Activated naive CD8-positive, alpha-beta T cell (primary cell): ENCODE measurements at regions not wholly inside any gene's neighbourhood (a gene's known extent, or its start where the extent isn't known, plus 50 kb on each side); places are given as distances from the start of the nearest gene placed in this dataset.

Experiments used
- H3K27ac Mint-ChIP-seq: one replicate; pipeline ENCODE4 v1.8.0; 2021; ENCODE audit warnings: mixed read lengths
- H3K27me3 Mint-ChIP-seq: one replicate; pipeline ENCODE4 v1.8.0; 2021; ENCODE audit warnings: mixed read lengths
- H3K36me3 Mint-ChIP-seq: one replicate; pipeline ENCODE4 v1.8.0; 2021; ENCODE audit warnings: mixed read lengths
- H3K4me1 Mint-ChIP-seq: one replicate; pipeline ENCODE4 v1.8.0; 2021; ENCODE audit warnings: low read depth, mixed read lengths
- H3K4me3 Mint-ChIP-seq: one replicate; pipeline ENCODE4 v1.8.0; 2021; ENCODE audit warnings: mild to moderate bottlenecking, mixed read lengths
- H3K9me3 Mint-ChIP-seq: one replicate; pipeline ENCODE4 v1.8.0; 2021; ENCODE audit warnings: low read depth, mixed read lengths

DNA sequence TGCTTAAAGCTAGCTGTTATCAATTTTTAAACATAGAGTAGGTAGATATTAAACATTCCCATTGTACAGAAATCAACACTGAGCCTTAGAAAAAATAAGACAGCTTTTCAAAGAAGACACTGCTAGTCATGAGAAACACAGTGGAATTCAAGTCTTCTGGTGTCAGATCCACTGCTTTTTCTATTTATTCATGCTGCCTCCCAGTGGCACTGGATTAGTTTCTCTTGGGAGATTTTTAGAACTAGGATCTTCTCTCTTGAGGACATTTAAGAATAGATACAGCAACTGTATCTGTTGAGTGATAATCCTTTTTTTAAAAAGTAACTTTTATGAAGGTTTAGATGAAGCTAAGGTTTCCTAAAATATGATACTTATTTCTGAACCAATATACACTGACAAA is 1635.4 kb upstream of the C9orf72 start:
- no peak overlapping the region for H3K4me3 Mint-ChIP-seq

DNA sequence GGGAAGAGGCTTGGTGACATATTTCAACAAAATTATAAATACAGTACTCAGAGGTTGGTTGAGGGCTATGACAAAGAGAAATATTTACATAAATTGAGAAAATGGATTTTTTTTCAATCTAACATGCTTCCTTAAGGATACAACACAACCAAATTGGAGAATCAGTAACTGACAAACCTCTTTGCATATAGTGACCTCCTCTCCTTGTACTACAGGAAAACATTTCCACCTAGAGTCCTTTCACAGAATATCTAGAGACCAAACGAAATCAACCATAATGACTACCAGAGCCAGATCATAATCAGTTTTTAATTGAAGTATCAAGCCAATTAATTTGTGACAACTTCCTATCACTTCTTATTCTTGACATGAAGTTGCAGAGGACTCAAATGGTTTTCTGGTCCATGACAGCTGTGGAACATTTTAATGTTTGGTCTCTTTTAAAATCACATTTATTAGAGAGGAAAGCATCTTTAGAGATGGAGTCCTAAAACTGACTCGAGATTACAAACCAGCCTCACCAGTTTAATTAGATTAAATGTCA is 1636.5 kb upstream of the C9orf72 start:
- Mint-ChIP-seq H3K9me3 (no peaks in the 10 kb centered on the region), H3K27ac (no peak overlapping the region), H3K36me3 (no peaks in the 10 kb centered on the region), H3K4me1 (peaks cover 22% of the 10 kb centered on the region), H3K27me3 (peaks cover 33% of the 10 kb centered on the region), H3K4me3 (no peak overlapping the region)

More for the DNA sequence above, 1635.4 kb upstream of the C9orf72 start:
- peaks cover 17% of the 10 kb centered on the region for H3K4me1 Mint-ChIP-seq
- H3K36me3 Mint-ChIP-seq: no peaks in the 10 kb centered on the region
- H3K27ac Mint-ChIP-seq: no peak overlapping the region
- no peaks in the 10 kb centered on the region for H3K9me3 Mint-ChIP-seq
- H3K27me3 Mint-ChIP-seq: peaks cover 24% of the 10 kb centered on the region

DNA sequence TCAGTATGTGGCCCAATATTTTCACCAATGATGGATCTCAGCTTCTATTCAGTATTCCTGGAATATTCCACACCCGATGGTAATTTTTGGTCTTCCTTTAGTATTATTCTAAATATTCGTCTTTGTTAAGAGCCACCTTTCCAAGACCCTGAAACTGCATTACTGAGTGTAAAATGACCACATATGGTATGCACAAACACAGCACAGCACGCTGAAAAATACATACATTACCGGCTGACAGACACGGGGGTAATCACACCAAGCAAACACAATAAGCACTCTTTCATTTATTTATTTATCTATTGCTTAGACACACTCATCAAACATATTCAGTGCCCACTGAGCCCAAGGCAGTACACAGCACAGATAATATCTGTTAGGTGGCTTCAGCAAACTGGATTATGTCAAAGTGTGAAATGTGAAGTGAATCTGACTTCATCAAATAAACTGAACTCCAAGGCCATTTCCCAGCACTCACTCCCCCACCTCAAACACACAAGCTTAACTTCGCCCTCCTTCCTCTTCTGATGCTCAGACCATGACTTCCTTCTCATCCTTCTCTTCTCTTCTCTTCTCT is 1637.8 kb upstream of the C9orf72 start:
- peaks cover 22% of the 10 kb centered on the region for H3K4me1 Mint-ChIP-seq
- H3K4me3 Mint-ChIP-seq: peak overlapping the region; percentile 47
- no peaks in the 10 kb centered on the region for H3K36me3 Mint-ChIP-seq
- H3K9me3 Mint-ChIP-seq: no peaks in the 10 kb centered on the region
- H3K27me3 Mint-ChIP-seq: peaks cover 38% of the 10 kb centered on the region
- H3K27ac Mint-ChIP-seq: no peak overlapping the region

DNA sequence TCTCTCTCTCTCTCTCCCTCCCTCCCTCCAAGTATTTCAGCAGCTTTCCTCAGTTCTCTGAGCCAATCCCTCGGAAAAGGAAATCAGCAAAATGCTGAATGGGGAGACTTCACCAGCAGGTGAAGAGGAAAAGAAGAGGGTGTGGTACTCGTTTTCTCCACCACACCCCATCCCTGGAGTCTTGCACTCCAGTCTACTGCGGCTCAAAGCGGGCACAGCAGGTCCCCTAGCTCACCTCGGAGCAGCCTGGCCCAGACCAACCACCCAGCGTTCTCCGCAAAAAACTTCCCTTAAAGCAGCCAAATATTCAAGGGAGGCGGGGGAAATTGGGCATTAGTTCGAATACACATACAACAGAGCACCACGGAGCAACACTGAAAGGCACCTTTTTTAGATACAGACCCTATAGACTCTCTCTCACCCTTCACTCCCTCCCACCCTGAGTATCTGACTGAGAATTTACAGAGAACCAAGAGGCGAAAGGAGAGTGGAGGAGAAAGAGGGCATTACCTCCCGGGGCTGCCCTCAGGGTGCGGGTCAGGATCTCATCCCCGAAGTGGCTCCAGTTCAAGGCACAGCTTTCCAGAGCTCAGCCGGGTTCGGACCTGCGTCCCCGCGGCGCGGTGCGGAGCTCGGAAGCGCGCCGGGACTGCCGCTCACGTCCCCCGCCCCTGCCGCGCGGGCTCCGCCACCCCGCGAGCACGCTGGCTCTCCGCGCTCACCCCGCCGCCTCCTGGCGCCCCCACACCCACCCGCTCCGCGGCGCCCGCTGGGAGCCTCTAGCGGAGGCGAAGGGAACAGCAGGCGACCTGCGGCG is 1638.5 kb upstream of the C9orf72 start:
- Mint-ChIP-seq H3K36me3 (no peaks in the 10 kb centered on the region), H3K4me1 (peaks cover 22% of the 10 kb centered on the region), H3K27ac (no peak overlapping the region), H3K9me3 (no peaks in the 10 kb centered on the region), H3K4me3 (peak overlapping the region; percentile 47), H3K27me3 (peaks cover 41% of the 10 kb centered on the region)

DNA sequence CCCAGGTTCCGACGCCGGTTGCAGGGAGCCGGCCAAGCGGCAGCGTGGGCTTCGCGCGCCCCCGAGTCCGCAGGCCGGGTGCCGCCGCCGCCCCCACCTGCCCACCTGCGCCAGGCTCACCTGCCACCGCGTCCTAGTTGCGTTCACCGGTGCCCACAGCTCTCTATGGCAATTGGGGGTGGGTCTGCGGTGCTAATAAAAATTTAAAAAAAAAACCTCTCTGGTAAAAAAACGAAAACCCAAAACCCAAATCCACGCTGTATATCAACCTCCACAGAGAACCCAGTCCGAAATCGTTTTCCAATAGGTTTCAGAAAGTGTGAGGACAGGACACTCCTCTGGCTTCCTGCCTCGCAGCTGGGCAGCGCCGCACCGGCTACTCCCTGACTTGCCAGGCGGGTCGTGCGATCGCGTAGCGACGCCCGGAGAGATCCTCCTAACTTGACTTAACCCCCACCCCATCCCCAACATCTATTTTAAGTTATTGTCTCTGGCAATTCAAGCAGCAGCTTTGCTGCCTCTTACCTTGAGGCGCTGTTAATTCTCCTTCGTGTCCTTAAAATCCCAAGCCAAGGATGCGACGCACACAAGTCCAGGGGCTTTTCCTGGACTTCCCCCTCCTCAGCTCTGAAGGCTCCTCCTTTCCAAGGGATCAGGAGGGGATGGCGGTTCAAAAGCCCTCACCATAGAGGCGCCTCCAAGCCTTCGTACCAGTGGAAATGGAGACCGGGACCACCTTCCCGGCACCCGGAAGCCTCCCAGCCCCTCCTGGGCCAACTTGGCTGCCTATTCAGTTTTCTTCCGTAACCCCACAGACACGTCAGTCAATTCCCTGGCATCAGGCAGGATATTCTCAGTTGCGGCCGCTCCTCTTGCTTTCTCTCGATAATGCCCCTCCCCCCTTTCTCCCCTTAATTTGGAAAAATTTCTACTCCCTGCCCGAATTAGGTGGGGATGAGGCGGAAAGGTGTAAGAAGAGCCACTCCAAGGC is 1639.4 kb upstream of the C9orf72 start:
- peaks cover 45% of the 10 kb centered on the region for H3K27me3 Mint-ChIP-seq
- peak overlapping the region; percentile 67 for H3K4me3 Mint-ChIP-seq
- H3K9me3 Mint-ChIP-seq: no peaks in the 10 kb centered on the region
- H3K27ac Mint-ChIP-seq: no peak overlapping the region
- peaks cover 22% of the 10 kb centered on the region for H3K4me1 Mint-ChIP-seq
- H3K36me3 Mint-ChIP-seq: no peaks in the 10 kb centered on the region

DNA sequence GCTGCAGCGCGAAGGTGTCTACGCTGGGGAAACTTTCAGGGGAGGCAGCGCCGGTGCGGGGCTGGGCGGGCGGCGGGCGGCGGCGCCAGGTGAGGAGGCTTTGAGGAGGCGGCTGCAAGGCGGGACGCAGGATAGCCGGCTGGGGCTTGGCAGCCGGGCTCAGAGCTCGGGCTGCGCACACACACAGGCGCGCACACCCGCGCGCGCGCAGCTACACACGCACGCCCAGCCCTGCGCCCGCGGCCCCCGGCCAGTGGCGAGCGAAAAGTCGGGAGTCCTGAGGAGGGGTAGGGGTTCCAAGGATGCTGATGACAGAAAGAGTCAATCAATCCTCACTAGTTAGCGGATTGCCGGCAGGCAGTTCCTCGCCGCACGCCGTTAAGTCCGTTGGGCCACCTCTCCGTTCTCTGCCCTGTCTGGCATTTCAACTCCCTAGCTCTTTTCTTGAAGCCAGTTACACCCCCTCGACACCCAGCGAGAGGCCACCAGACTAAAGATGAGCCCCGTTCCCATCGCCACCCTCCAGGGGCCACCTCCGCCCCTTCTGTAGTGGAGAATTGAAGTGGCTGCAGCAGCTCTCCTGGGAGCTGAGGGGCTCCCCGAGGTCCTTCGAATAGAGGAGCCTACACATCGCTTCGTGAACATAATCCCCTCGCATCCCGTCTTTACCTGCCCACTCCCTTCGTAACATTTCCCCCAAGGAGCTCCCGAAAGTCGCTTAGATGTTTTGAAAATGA is 1640.3 kb upstream of the C9orf72 start, which contains the start of gene LINGO2:
LINGO2 (minus strand) TSS at position 185 of the 737 bp plus-strand sequence.
- H3K4me3 Mint-ChIP-seq: peak within 1 kb of the TSS; percentile 67
- H3K27ac Mint-ChIP-seq: no peak within 1 kb of the TSS
- H3K36me3 Mint-ChIP-seq: no peaks in the 10 kb centered on the region
- H3K27me3 Mint-ChIP-seq: peaks cover 47% of the 10 kb centered on the region
- no peaks in the 10 kb centered on the region for H3K9me3 Mint-ChIP-seq
- peaks cover 22% of the 10 kb centered on the region for H3K4me1 Mint-ChIP-seq

DNA sequence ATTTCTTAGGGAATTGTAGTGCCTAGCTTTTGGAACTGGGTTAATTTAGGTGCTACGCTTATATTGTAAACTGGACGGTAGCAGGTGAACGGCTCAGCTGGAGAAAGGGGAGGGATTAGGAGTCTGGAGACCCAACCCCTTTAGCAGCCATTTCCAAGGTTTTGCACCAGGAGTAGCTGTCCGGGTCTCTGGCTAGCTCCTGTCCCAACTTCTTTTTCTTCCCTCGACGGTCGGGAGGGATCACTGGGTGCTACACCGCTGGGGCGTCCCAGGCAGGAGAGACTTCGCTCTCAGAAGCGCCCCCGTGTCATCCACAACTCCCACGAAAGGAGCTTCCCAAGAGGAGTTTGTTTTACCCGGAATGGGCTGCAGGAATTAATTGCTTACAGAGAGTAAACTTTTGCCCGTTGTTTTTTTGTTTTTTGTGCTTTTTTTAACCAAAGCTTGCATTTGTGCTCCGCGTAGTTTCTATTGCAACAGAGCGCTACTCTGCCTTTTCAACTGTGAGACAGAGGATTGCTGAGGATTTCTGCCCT is 1640.9 kb upstream of the C9orf72 start:
- Mint-ChIP-seq H3K4me3 (peak overlapping the region; percentile 57), H3K4me1 (peaks cover 22% of the 10 kb centered on the region), H3K9me3 (no peaks in the 10 kb centered on the region), H3K36me3 (no peaks in the 10 kb centered on the region), H3K27me3 (peaks cover 44% of the 10 kb centered on the region), H3K27ac (no peak overlapping the region)

DNA sequence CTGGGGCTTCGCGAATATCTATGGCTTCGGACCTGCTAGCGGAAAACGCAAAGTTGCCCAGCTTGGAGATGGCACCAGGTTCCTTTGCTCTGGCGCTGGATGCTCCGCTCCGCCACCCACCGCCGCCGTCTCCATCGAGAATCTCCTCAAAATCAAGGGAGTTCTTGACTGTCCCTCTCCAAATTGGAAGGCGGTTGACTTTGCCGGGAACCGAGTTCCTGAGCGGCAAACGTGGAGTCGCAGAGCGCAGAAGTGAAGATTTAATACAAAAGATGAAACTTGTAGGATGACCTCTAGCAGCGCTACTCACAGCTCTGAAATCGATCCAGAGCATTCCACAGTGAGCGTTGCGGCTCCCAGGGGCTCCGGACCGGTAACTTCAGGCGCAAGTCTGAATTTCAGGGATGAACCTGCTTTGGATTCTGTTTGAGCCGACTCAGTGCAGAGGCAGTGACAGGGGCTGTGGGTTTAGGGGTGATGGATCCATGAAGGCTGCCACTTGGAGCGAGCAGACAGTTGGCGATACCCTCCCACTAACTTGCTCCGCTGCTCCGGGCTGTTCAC is 1641.5 kb upstream of the C9orf72 start:
- H3K4me1 Mint-ChIP-seq: peaks cover 22% of the 10 kb centered on the region
- no peaks in the 10 kb centered on the region for H3K9me3 Mint-ChIP-seq
- H3K36me3 Mint-ChIP-seq: no peaks in the 10 kb centered on the region
- peaks cover 43% of the 10 kb centered on the region for H3K27me3 Mint-ChIP-seq
- no peak overlapping the region for H3K4me3 Mint-ChIP-seq
- H3K27ac Mint-ChIP-seq: no peak overlapping the region

DNA sequence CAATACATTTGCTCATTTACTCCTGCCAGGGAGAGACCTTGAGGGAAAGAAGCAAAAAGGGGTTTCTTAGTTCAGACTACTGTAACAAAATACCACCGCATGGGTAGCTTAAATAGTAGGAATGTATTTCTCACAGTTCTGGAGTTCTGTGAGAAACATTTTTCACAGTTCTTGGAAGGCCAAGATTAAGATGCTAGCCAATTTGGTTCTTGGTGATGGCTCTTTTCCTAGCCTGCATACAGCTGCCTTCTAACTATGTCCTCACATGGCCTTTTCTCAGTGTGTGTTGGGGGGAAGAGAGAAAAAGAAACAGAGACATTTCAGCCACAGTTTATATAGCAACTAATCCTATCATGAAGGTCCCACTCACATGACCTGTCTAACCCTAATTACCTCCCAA is 1644.7 kb upstream of the C9orf72 start:
- no peak overlapping the region for H3K27ac Mint-ChIP-seq
- H3K4me3 Mint-ChIP-seq: no peak overlapping the region
- no peaks in the 10 kb centered on the region for H3K9me3 Mint-ChIP-seq
- H3K27me3 Mint-ChIP-seq: peaks cover 26% of the 10 kb centered on the region
- H3K4me1 Mint-ChIP-seq: peaks cover 8% of the 10 kb centered on the region
- H3K36me3 Mint-ChIP-seq: no peaks in the 10 kb centered on the region

DNA sequence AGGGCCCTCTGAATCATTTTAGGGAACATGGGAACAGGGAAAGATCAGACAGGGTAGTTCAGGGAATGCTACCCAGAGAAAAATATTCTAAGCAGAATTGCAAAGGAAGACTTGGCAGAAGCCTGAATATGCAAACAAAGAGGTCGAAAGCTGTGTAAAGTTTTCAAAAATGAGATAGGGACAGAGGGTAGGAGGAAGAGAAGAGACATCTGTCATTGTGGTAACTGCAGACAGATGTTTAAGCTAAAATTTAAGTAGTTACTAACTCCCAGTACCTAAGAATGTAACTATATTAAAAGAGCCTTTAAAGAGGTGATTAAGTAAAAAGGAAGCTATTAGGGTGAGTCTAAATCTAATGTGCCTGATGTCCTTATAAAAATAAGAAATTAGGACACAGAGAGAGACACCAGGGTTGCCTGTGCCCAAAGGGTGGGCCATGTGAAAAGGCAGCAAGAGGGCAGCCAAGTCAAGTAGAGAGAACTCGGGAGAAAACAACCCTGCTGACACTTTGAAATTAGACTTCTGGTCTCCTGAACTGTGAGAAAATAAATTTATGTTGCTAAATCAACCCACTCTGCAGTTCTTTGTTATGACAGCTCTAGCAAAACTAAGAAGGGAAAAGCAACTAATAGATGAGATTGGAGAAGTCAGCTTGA is 1647.4 kb upstream of the C9orf72 start:
- Mint-ChIP-seq H3K27me3 (peaks cover 12% of the 10 kb centered on the region), H3K36me3 (no peaks in the 10 kb centered on the region)

DNA sequence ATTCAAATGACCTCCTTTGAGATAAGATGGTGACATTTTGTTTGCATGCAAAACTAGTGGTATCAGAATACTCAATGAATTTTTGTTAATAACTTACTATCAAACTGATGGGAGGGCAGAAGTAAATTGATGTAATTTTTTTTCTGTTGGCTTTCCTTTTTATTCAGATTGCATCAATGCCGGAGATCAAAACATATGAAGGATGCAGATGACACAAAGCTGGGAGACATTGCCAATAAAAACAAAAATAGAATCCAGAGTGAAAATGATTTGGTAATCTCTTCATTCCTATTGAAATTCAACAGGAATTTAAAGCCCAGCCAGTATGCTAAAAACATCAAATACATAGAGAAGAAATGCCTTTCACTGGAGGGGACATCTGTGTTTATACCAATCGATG is 1655.3 kb upstream of the C9orf72 start:
- no peaks in the 10 kb centered on the region for H3K36me3 Mint-ChIP-seq
- peaks cover 6% of the 10 kb centered on the region for H3K9me3 Mint-ChIP-seq
- H3K27me3 Mint-ChIP-seq: peaks cover 2% of the 10 kb centered on the region
- H3K4me3 Mint-ChIP-seq: no peak overlapping the region
- no peaks in the 10 kb centered on the region for H3K4me1 Mint-ChIP-seq
- H3K27ac Mint-ChIP-seq: no peak overlapping the region

More for the DNA sequence above, 1647.4 kb upstream of the C9orf72 start:
- no peak overlapping the region for H3K4me3 Mint-ChIP-seq
- no peaks in the 10 kb centered on the region for H3K4me1 Mint-ChIP-seq
- H3K9me3 Mint-ChIP-seq: no peaks in the 10 kb centered on the region
- H3K27ac Mint-ChIP-seq: no peak overlapping the region

DNA sequence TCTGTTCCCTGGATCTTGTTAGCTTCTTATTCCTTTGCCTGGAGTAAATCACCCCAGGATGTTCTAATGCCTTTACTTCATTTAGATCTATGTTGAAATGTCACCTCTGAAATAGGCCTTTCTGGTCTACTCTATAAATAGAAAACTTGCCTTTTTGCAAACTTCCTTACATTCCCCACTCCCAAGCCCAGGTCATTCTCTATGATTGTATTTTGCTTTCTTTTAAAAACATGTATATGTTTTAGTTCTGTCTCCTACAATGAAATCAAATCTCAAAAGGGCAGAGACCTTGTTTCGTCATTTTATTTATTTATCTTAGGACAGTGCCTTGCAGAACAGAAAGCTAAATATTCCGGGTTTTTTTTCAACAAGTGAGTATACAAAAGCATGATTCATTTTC is 1657.7 kb upstream of the C9orf72 start:
- H3K4me1 Mint-ChIP-seq: no peaks in the 10 kb centered on the region
- no peak overlapping the region for H3K4me3 Mint-ChIP-seq
- peaks cover 6% of the 10 kb centered on the region for H3K9me3 Mint-ChIP-seq
- no peaks in the 10 kb centered on the region for H3K27me3 Mint-ChIP-seq
- no peak overlapping the region for H3K27ac Mint-ChIP-seq
- H3K36me3 Mint-ChIP-seq: no peaks in the 10 kb centered on the region

DNA sequence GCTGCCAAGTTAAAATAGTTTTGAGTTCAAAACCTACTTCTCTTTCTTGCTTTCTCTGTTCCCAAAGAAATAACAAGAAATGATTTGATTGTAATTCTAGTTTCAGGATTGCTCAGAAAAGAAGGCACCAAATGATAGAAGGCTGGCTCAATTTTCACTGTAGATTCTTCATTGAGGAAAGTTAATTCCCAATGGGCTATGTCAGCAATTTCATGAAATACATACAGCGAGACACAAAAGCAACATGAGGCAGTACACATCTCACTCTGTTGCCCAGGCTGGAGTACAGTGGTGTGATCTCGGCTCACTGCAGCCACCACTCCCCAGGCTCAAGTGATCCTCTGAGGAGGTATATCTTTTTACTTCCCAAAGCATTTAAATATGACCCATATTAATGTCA is 1659.9 kb upstream of the C9orf72 start:
- H3K27me3 Mint-ChIP-seq: no peaks in the 10 kb centered on the region
- no peaks in the 10 kb centered on the region for H3K36me3 Mint-ChIP-seq
- H3K4me1 Mint-ChIP-seq: no peaks in the 10 kb centered on the region
- peaks cover 6% of the 10 kb centered on the region for H3K9me3 Mint-ChIP-seq
- H3K4me3 Mint-ChIP-seq: no peak overlapping the region
- H3K27ac Mint-ChIP-seq: no peak overlapping the region
